A673 (cell line): ENCODE measurements at regions not wholly inside any gene's neighbourhood (a gene's known extent, or its start where the extent isn't known, plus 50 kb on each side); places are given as distances from the start of the nearest gene placed in this dataset.

Experiments
- BruUV-seq: library from RNA; stranded (reverse); fragments of 400-500 nt; replicated peaks from 2 replicates; lab custom pipeline; 2021; lab: Mats Ljungman, UMichigan
- CTCF ChIA-PET: fragments of 300-600 bp; sonication (Branson Sonifier 250); formaldehyde crosslinking; loops from one replicate; lab custom pipeline; 2022; ENCODE audit warnings: antibody characterized with exemption; lab: Charles Lee
- POLR2A ChIA-PET: fragments of 300-600 bp; sonication (Branson Sonifier 250); formaldehyde crosslinking; loops from one replicate; lab custom pipeline; 2022; ENCODE audit warnings: antibody characterized with exemption; ENCODE audit not compliant: low non-redundant PET; lab: Charles Lee
- DNase-seq: peaks from one replicate; pipeline ENCODE4 v3.0.0-alpha.2; 2015; ENCODE audit warnings: low spot score
- H3K27ac ChIP-seq: fragments of 200-600 bp; sonication (generic); 2 replicates; pipeline ENCODE4 v1.5.1; 2016; ENCODE audit warnings: mixed run types, low read depth, mild to moderate bottlenecking, mixed read lengths, antibody characterized with exemption, low read length; ENCODE audit not compliant: poor library complexity, severe bottlenecking
- H3K27me3 ChIP-seq: fragments of 200-600 bp; sonication (generic); replicated peaks from 2 replicates; pipeline ENCODE4 v1.6.1; 2017; ENCODE audit warnings: mixed run types, low read depth, mild to moderate bottlenecking, mixed read lengths, antibody characterized with exemption, low read length; ENCODE audit not compliant: insufficient read depth, poor library complexity
- H3K36me3 ChIP-seq: fragments of 200-600 bp; sonication (generic); 2 replicates; pipeline ENCODE4 v1.6.1; 2016; ENCODE audit warnings: mixed run types, mild to moderate bottlenecking, mixed read lengths, antibody characterized with exemption, low read length; ENCODE audit not compliant: insufficient read depth, poor library complexity, severe bottlenecking
- H3K4me1 ChIP-seq: fragments of 200-600 bp; sonication (generic); 2 replicates; pipeline ENCODE4 v1.6.1; 2017; ENCODE audit warnings: mixed run types, mild to moderate bottlenecking, mixed read lengths, antibody characterized with exemption, low read length; ENCODE audit not compliant: insufficient read depth, poor library complexity, severe bottlenecking
- H3K4me3 ChIP-seq: fragments of 200-600 bp; sonication (generic); 2 replicates; pipeline ENCODE4 v1.5.1; 2016; ENCODE audit warnings: low read depth, mixed run types, mild to moderate bottlenecking, mixed read lengths, low read length; ENCODE audit not compliant: poor library complexity, severe bottlenecking
- H3K9me3 ChIP-seq: fragments of 200-600 bp; sonication (generic); 2 replicates; pipeline ENCODE4 v1.6.1; 2016; ENCODE audit warnings: mixed run types, low read depth, mild to moderate bottlenecking, mixed read lengths, antibody characterized with exemption, low read length; ENCODE audit not compliant: poor library complexity, severe bottlenecking
- CTCF ChIP-seq: fragments of 300-800, 200-600 bp; sonication (generic); conservative IDR thresholded peaks from 2 replicates; pipeline ENCODE4 v1.5.1; 2017; ENCODE audit warnings: low read depth, mild to moderate bottlenecking, antibody characterized with exemption, low read length, moderate library complexity, mixed read lengths
- EZH2 ChIP-seq: fragments of 200-600 bp; sonication (generic); IDR thresholded peaks from 2 replicates; pipeline ENCODE4 v1.6.1; 2017; ENCODE audit warnings: borderline replicate concordance, low read depth, mild to moderate bottlenecking, mixed read lengths, antibody characterized with exemption, low read length; ENCODE audit not compliant: poor library complexity, severe bottlenecking
- intact Hi-C: fragments of 100-400 bp; cut with micrococcal nuclease; formaldehyde crosslinking; loops from one replicate; pipeline ENCODE4 v1.10.0; 2022; ENCODE audit not compliant: unreplicated experiment

DNA sequence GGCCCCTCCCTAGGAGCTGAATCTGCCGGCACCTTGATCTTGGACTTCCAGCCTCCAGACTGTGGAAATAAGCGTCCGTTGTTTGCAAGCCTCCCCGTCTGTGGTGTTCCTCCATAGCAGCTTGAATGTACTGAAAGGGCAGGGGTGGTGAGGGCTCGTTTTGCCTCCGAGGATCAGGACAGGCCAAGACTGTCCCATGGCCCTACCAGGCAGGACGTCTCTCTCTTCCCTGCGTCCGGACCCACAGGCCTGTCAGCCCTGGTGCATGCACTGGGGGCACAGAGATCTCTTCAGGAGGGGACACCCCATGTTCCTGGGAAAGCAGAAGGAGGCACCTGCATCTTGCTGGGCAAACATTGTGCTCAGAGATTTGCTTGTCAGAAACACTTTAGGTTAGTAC is 156.3 kb upstream of the C1orf174 start:
- intact Hi-C loops = no loop called here
- Histone ChIP-seq H3K4me1 (no peaks in the 10 kb centered on the region), H3K27me3 (peaks cover 3% of the 10 kb centered on the region), H3K36me3 (no peaks in the 10 kb centered on the region), H3K27ac (no peak overlapping the region), H3K9me3 (no peaks in the 10 kb centered on the region), H3K4me3 (no peak overlapping the region)
- POLR2A ChIA-PET = no interaction called here
- no peak for DNase-seq
- CTCF ChIA-PET = no interaction called here
- TF ChIP-seq EZH2 (no peak), CTCF (no peak)
- no TSS peak for BruUV-seq

GRCh38 chr1:4056989-4057388 is 156.9 kb upstream of the C1orf174 start:
- Histone ChIP-seq H3K27me3 (peaks cover 3% of the 10 kb centered on the region), H3K36me3 (no peaks in the 10 kb centered on the region), H3K4me1 (no peaks in the 10 kb centered on the region), H3K4me3 (no peak overlapping the region), H3K27ac (no peak overlapping the region), H3K9me3 (no peaks in the 10 kb centered on the region)
- CTCF ChIA-PET = no interaction called here
- no TSS peak for BruUV-seq
- intact Hi-C loops = no loop called here
- no peak for TF ChIP-seq EZH2
- TF ChIP-seq CTCF = no peak
- POLR2A ChIA-PET = no interaction called here
- no peak for DNase-seq

GRCh38 chr1:4057603-4058002 is 157.5 kb upstream of the C1orf174 start:
- H3K9me3 ChIP-seq = no peaks in the 10 kb centered on the region
- ChIA-PET CTCF (no interaction called here), POLR2A (no interaction called here)
- TF ChIP-seq CTCF = no peak
- no peak for TF ChIP-seq EZH2
- H3K4me3 ChIP-seq = no peak overlapping the region
- no peak overlapping the region for H3K27ac ChIP-seq
- no peaks in the 10 kb centered on the region for H3K4me1 ChIP-seq
- no peaks in the 10 kb centered on the region for H3K36me3 ChIP-seq
- intact Hi-C loops = no loop called here
- H3K27me3 ChIP-seq = peaks cover 3% of the 10 kb centered on the region
- DNase-seq = no peak
- BruUV-seq = no TSS peak
